Testis (tissue), 2 donors: ENCODE measurements at regions not wholly inside any gene's neighbourhood (a gene's known extent, or its start where the extent isn't known, plus 50 kb on each side); places are given as distances from the start of the nearest gene placed in this dataset.

ENCODE experiments used
- DNase-seq: peaks from one replicate; pipeline ENCODE4 v3.0.0-alpha.2; 2019
- H3K27ac ChIP-seq, 2 donors: fragments of 200-600 bp; sonication (generic); one replicate each; pipeline ENCODE4 v1.5.1; 2019
- H3K27me3 ChIP-seq: fragments of 200-600 bp; sonication (generic); one replicate; pipeline ENCODE4 v1.5.1; 2019
- H3K36me3 ChIP-seq: fragments of 200-600 bp; sonication (generic); one replicate; pipeline ENCODE4 v1.5.1; 2017; ENCODE audit warnings: low read depth; ENCODE audit errors: missing control alignments
- H3K4me1 ChIP-seq: fragments of 200-600 bp; sonication (generic); one replicate; pipeline ENCODE4 v1.5.1; 2019
- H3K4me3 ChIP-seq, 2 donors: fragments of 200-600 bp; sonication (generic); one replicate each; pipeline ENCODE4 v1.5.1; 2017 to 2019
- H3K9me3 ChIP-seq: fragments of 200-600 bp; sonication (generic); one replicate; pipeline ENCODE4 v1.5.1; 2017
- POLR2A ChIP-seq: fragments of 450-650 bp; IDR thresholded peaks from one replicate; pipeline ENCODE4 v1.6.1; 2017; ENCODE audit warnings: antibody characterized with exemption, mild to moderate bottlenecking, moderate library complexity
- whole genome bisulfite sequencing, 2 donors: methylation state at CpG; one replicate each; pipeline ENCODE4 v1.1.5; 2018; 5-methylcytosine and 5-hydroxymethylcytosine counted together
- intact Hi-C: fragments of 100-400 bp; cut with DNase I; formaldehyde crosslinking; loops from one replicate; pipeline ENCODE4 v1.15.1; 2023; ENCODE audit warnings: low total_unique reads
- TF ChIP-seq, protein P1 (sequence below), 3 experiments: fragments of 450-650 bp in 2 of 3; fragments of 200-600 bp in 1 of 3; sonication (generic) in 1 of 3; IDR thresholded peaks; one replicate each; pipeline ENCODE4 v1.5.1; 2016 to 2019; ENCODE audit warnings: antibody characterized with exemption in 3 of 3, mild to moderate bottlenecking in 2 of 3, moderate library complexity in 1 of 3

DNA sequence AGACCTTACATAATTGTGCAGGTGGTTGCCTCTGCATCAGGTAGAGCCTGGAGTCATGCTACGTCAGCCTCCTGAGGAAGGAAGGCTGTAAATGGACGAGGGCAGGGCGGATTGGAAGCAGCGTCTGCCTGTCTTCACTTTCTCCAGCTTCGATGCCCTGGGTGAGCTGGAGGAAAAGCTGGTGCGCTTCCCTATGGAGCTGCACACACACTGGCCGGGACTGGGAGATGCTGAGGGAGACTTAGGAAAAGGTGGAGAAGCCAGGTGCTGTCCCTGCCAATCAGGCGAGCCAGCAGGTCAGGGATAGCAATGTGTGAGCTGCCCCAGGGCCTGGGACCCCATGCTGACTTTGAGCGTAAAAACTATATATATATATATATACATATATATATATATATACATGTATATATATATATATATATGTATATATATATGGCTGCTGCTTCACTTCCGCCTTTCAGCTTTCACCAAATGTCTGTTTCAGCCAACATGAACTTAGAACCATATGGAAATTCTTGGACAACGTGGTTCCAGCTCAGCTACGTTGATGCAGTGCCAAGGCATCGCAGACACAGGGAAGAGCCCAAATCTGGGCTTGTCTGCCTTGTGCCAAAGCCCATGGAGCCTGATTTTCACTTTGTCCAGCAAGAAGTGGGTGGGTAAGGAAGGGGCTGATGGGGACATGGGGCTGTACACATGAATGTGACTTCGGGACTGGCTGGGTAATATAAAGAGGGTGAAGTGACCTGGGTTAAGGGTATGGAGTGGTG is 71.5 kb upstream of the NKD1 start:
- Histone ChIP-seq H3K9me3 (no peaks in the 10 kb centered on the region), H3K27me3 (no peaks in the 10 kb centered on the region), H3K27ac (no peak overlapping the region), H3K36me3 (no peaks in the 10 kb centered on the region), H3K4me3 (no peak overlapping the region), H3K4me1 (no peaks in the 10 kb centered on the region)
- 82 to 84% methylated on average over 14 of the region's 14 CpGs for WGBS, 2 donors
- DNase-seq: no peak
- no peak for TF ChIP-seq POLR2A
- TF ChIP-seq, protein P1, sequence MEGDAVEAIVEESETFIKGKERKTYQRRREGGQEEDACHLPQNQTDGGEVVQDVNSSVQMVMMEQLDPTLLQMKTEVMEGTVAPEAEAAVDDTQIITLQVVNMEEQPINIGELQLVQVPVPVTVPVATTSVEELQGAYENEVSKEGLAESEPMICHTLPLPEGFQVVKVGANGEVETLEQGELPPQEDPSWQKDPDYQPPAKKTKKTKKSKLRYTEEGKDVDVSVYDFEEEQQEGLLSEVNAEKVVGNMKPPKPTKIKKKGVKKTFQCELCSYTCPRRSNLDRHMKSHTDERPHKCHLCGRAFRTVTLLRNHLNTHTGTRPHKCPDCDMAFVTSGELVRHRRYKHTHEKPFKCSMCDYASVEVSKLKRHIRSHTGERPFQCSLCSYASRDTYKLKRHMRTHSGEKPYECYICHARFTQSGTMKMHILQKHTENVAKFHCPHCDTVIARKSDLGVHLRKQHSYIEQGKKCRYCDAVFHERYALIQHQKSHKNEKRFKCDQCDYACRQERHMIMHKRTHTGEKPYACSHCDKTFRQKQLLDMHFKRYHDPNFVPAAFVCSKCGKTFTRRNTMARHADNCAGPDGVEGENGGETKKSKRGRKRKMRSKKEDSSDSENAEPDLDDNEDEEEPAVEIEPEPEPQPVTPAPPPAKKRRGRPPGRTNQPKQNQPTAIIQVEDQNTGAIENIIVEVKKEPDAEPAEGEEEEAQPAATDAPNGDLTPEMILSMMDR (IDR thresholded peaks at IDR 0.05): no peak
- intact Hi-C loops: no loop called here

DNA sequence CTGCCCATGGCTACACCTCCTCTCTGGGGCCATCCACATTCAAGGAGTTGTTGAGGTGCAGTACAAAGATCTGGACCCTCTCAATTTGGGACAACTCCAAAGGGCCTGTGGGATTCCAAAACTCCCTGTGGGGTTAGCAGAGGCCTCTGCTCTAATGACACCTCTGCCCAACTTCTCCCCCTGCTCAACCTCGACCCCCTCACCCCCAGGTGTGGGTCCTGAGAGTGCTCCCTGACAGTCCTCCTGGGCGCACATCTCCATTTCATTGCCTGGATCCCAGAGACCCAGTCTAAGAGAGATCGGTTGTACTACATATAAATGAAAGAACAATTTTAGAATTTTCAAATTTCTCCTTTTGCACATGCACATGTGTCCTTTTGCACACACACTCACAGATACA is 73.0 kb upstream of the NKD1 start:
- no peak overlapping the region for H3K27ac ChIP-seq
- no peak overlapping the region for H3K4me3 ChIP-seq
- H3K36me3 ChIP-seq: no peaks in the 10 kb centered on the region
- H3K27me3 ChIP-seq: no peaks in the 10 kb centered on the region
- no peaks in the 10 kb centered on the region for H3K9me3 ChIP-seq
- no peak for DNase-seq
- TF ChIP-seq POLR2A: no peak
- TF ChIP-seq, protein P1 (IDR thresholded peaks at IDR 0.05): no peak
- 81 to 85% methylated on average over 3 of the region's 3 CpGs for WGBS, 2 donors
- intact Hi-C loops: no loop called here
- H3K4me1 ChIP-seq: no peaks in the 10 kb centered on the region

DNA sequence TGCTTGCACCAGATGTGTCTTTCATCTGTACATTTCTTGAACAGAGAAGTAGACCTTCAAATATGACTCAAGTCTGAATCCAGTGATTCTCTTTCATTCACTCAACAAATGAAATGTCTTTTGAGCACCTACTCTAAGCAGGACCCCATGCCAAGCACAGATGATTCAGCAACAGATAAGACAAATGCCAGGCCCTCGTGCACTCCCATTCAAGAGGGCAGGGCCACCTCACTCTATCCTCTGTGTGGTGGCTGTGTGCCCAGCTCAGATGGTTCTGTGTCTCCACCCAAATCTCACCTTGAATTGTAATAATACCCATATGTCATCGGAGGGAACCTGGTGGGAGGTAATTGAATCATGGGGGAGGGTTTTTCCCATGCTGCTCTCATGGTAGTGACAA is 74.1 kb upstream of the NKD1 start:
- H3K27ac ChIP-seq: no peak overlapping the region
- no peak for TF ChIP-seq POLR2A
- TF ChIP-seq, protein P1 (IDR thresholded peaks at IDR 0.05): no peak
- no peaks in the 10 kb centered on the region for H3K36me3 ChIP-seq
- H3K9me3 ChIP-seq: no peaks in the 10 kb centered on the region
- H3K4me1 ChIP-seq: no peaks in the 10 kb centered on the region
- H3K27me3 ChIP-seq: no peaks in the 10 kb centered on the region
- intact Hi-C loops: no loop called here
- no peak overlapping the region for H3K4me3 ChIP-seq
- DNase-seq: no peak
- 67 to 81% methylated on average over 2 of the region's 2 CpGs for WGBS, 2 donors

DNA sequence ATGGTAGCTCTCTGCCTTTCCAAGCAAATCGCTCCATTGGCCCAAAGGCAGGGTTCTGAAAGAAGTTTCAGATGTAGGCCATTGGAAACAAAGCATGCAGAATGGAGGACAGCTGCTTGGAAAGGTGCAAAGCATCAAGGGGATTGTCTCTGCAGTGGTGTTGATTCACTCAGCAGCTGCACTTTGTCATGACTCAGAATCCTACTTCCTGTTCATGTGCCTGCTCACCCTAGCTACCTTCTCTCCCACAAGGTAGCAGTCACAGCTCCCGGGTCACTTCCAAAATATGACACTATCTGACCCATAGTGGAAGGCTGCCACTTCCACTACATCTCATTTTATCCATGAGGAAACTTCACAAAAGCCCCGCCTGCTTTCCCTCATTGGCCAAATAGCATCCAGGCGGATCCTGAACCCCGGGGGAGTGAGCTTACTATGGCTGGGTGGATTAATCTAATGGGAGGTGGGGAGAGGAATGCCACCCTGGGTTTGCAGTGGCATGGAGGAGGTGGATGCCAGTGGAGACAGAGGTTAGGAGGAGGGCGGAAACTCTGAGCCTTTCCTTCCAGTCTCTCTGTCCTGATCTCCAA is 74.7 kb upstream of the NKD1 start:
- H3K9me3 ChIP-seq: no peaks in the 10 kb centered on the region
- TF ChIP-seq POLR2A: no peak
- TF ChIP-seq, protein P1 (IDR thresholded peaks at IDR 0.05): no peak
- DNase-seq: no peak
- intact Hi-C loops: no loop called here
- no peak overlapping the region for H3K4me3 ChIP-seq
- H3K4me1 ChIP-seq: no peaks in the 10 kb centered on the region
- WGBS, 2 donors: 85 to 89% methylated on average over 4 to 6 of the region's 6 CpGs
- H3K27me3 ChIP-seq: no peaks in the 10 kb centered on the region
- no peaks in the 10 kb centered on the region for H3K36me3 ChIP-seq
- no peak overlapping the region for H3K27ac ChIP-seq

DNA sequence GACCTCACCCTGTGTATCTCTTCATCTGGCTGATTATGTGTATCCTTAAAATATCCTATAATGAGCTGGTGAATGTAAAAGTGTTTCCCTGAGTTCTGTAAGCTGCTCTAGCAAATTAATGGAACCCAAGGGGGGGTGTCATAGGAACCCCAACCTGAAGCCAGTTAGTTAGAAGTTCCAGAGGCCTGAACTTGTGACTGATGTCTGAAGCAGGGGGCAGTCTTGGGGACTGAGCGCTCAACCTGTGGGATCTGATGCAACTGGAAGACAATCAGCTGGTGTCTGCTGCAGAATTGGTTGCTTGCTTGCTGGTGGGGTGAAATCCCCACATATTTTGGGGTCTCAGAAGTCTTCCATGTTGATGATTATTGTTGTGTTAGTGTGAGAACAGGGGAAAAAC is 75.7 kb upstream of the NKD1 start:
- Histone ChIP-seq H3K27ac (no peak overlapping the region), H3K36me3 (no peaks in the 10 kb centered on the region), H3K4me3 (no peak overlapping the region), H3K9me3 (no peaks in the 10 kb centered on the region), H3K27me3 (no peaks in the 10 kb centered on the region), H3K4me1 (no peaks in the 10 kb centered on the region)
- no peak for TF ChIP-seq POLR2A
- TF ChIP-seq, protein P1 (IDR thresholded peaks at IDR 0.05): no peak
- intact Hi-C loops: no loop called here
- 92 to 100% methylated on average over 1 of the region's 1 CpG for WGBS, 2 donors
- no peak for DNase-seq
